Erythroblast (primary cell): ENCODE measurements at regions not wholly inside any gene's neighbourhood (a gene's known extent, or its start where the extent isn't known, plus 50 kb on each side); places are given as distances from the start of the nearest gene placed in this dataset.

ENCODE experiments used
- GATA1 ChIP-seq: IDR thresholded peaks from 2 replicates; pipeline ENCODE4 v1.6.1; 2011; ENCODE audit warnings: low read depth, mild to moderate bottlenecking, control low read depth, low read length, moderate library complexity
- POLR2A ChIP-seq: IDR thresholded peaks from 2 replicates; pipeline ENCODE4 v1.6.1; 2011; ENCODE audit warnings: mild to moderate bottlenecking, low read length

DNA sequence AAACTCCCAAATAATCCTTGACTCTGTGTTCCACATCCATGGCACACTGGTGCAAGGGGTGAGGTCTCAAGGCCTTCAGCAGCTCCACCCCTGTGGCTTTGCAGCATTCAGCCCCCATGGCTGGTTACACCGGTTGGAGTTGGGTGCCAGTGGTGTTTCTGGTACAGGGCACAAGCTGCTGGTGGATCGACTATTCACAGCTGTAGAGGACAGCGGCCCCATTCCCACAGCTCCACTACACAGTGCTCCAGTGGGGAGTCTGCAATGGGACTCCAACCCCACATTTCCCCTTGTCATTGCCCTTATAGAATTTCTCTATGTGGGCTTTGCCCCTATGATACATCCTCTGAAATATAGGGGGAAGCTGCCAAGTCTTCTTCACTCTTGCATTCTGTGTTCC, 64.3 kb upstream of the SGO1 start:
- no peak for TF ChIP-seq POLR2A
- no peak for TF ChIP-seq GATA1
